ENCODE measurements at regions not wholly inside any gene's neighbourhood (a gene's known extent, or its start where the extent isn't known, plus 50 kb on each side); places are given as distances from the start of the nearest gene placed in this dataset.

- Histone ChIP-seq H3K4me3 (replicated peaks in 1 of 2; ENCODE audit: low read depth in 1 of 2, low read length in 2 of 2) (no peak overlapping the region), H3K36me3 (ENCODE audit: control insufficient read depth in 1 of 2, insufficient read depth in 2 of 2, low read length in 2 of 2) (no peaks in the 10 kb centered on the region), H3K9ac (ENCODE audit: low read length) (no peak overlapping the region), H3K79me2 (ENCODE audit: insufficient read depth, low read length) (no peaks in the 10 kb centered on the region), H3K4me2 (ENCODE audit: low read length) (no peak overlapping the region), H2AFZ (ENCODE audit: low read depth, low read length, poor library complexity, severe bottlenecking) (no peak overlapping the region), H3K4me1 (ENCODE audit: control insufficient read depth in 1 of 2, insufficient read depth in 2 of 2, low read length in 2 of 2) (no peaks in the 10 kb centered on the region), H3K9me2 (ENCODE audit: insufficient read depth) (no peaks in the 10 kb centered on the region; the same call in 1 of the 2 replicates), H3K27me3 (ENCODE audit: insufficient read depth, low read length) (no peaks in the 10 kb centered on the region), H4K20me1 (ENCODE audit: insufficient read depth) (no peaks in the 10 kb centered on the region), H3K27ac (ENCODE audit: low read depth, low read length) (no peak overlapping the region), H3K9me3 (ENCODE audit: control insufficient read depth in 1 of 2, insufficient read depth in 1 of 2, low read depth in 1 of 2, low read length in 2 of 2) (peaks cover 7 to 19% of the 10 kb centered on the region in 2 experiments; a peak in 3 of 4 replicates)
- ChIA-PET CTCF (no interaction called here), RAD21 (ENCODE audit: low non-redundant PET in 1 of 2, low total read pairs in 2 of 2, uncharacterized antibody in 2 of 2, unreplicated experiment in 2 of 2) (no interaction called here), POLR2A (no interaction called here)
- ATAC-seq (no peak), DNase-seq (ENCODE audit: low read depth, low spot score) (no peak)
- intact Hi-C loops (cut with micrococcal nuclease) = no loop called here
- BruUV-seq (replicated peaks) = no TSS peak
- TF ChIP-seq SP1 (IDR thresholded peaks at IDR 0.05; ENCODE audit: low read depth) (no peak), ZNF274 (IDR thresholded peaks at IDR 0.05; ENCODE audit: low read depth, low read length) (no peak), ZFX (IDR thresholded peaks at IDR 0.05) (no peak), SIN3A (IDR thresholded peaks at IDR 0.05; ENCODE audit: low read depth) (no peak), RAD21 (IDR thresholded peaks at IDR 0.05; ENCODE audit: low read depth) (no peak), ELF1 (IDR thresholded peaks at IDR 0.05; ENCODE audit: borderline replicate concordance, low read depth) (no peak), CEBPB (IDR thresholded peaks at IDR 0.05; ENCODE audit: low read depth) (no peak), REST (IDR thresholded peaks at IDR 0.05; ENCODE audit: low read depth) (no peak), FOSL1 (IDR thresholded peaks at IDR 0.05; ENCODE audit: low read depth) (no peak), EZH2 (IDR thresholded peaks at IDR 0.05) (no peak), ZBTB33 (IDR thresholded peaks at IDR 0.05; ENCODE audit: extremely low read depth, insufficient replicate concordance, low read length) (no peak), SRF (IDR thresholded peaks at IDR 0.05; ENCODE audit: low read depth) (no peak), TCF7L2 (IDR thresholded peaks at IDR 0.05; ENCODE audit: borderline replicate concordance, extremely low read depth, insufficient read depth, insufficient read length) (no peak)
- TF ChIP-seq, protein P1, sequence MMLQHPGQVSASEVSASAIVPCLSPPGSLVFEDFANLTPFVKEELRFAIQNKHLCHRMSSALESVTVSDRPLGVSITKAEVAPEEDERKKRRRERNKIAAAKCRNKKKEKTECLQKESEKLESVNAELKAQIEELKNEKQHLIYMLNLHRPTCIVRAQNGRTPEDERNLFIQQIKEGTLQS (IDR thresholded peaks at IDR 0.05) = no peak
- TF ChIP-seq, protein P2, sequence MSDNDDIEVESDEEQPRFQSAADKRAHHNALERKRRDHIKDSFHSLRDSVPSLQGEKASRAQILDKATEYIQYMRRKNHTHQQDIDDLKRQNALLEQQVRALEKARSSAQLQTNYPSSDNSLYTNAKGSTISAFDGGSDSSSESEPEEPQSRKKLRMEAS (IDR thresholded peaks at IDR 0.05) = no peak
These were observed 52.2 kb upstream of the COCH start for GRCh38 chr14:30822080-30822571.

Data from HCT116 (cell line).